ENCODE measurements at regions not wholly inside any gene's neighbourhood (a gene's known extent, or its start where the extent isn't known, plus 50 kb on each side); places are given as distances from the start of the nearest gene placed in this dataset.

- Histone ChIP-seq H3K9ac (ENCODE audit: insufficient read depth, low read length) (no peak overlapping the region), H3K9me3 (ENCODE audit: control insufficient read depth, insufficient read depth, low read depth, low read length) (no peaks in the 10 kb centered on the region), H3K4me3 (replicated peaks in 1 of 4; ENCODE audit: control extremely low read depth in 1 of 4, insufficient read depth in 1 of 4, low read depth in 3 of 4, low read length in 4 of 4) (no peak overlapping the region), H3K27me3 (ENCODE audit: control insufficient read depth, insufficient read depth, low read length) (no peaks in the 10 kb centered on the region), H3K4me2 (ENCODE audit: extremely low read depth, insufficient read depth, low read length) (no peak overlapping the region), H3K79me2 (ENCODE audit: control insufficient read depth, insufficient read depth, low read length) (no peaks in the 10 kb centered on the region), H3K27ac (ENCODE audit: insufficient read depth, low read length) (no peak overlapping the region), H3K36me3 (ENCODE audit: control insufficient read depth, insufficient read depth, low read length) (no peaks in the 10 kb centered on the region), H4K20me1 (ENCODE audit: control insufficient read depth, extremely low read depth, insufficient read depth, low read length) (no peaks in the 10 kb centered on the region), H2AFZ (ENCODE audit: low read length) (no peak overlapping the region), H3K4me1 (ENCODE audit: control insufficient read depth, extremely low read depth, insufficient read depth, low read length) (no peaks in the 10 kb centered on the region)
- no peak for DNase-seq (ENCODE audit: low read depth in 2 of 2)
- no peak for TF ChIP-seq EZH2 (IDR thresholded peaks at IDR 0.05; ENCODE audit: low read length, missing control alignments)
- TF ChIP-seq, protein P1, sequence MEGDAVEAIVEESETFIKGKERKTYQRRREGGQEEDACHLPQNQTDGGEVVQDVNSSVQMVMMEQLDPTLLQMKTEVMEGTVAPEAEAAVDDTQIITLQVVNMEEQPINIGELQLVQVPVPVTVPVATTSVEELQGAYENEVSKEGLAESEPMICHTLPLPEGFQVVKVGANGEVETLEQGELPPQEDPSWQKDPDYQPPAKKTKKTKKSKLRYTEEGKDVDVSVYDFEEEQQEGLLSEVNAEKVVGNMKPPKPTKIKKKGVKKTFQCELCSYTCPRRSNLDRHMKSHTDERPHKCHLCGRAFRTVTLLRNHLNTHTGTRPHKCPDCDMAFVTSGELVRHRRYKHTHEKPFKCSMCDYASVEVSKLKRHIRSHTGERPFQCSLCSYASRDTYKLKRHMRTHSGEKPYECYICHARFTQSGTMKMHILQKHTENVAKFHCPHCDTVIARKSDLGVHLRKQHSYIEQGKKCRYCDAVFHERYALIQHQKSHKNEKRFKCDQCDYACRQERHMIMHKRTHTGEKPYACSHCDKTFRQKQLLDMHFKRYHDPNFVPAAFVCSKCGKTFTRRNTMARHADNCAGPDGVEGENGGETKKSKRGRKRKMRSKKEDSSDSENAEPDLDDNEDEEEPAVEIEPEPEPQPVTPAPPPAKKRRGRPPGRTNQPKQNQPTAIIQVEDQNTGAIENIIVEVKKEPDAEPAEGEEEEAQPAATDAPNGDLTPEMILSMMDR (conservative IDR thresholded peaks at IDR 0.05 in 1 of 2, IDR thresholded peaks at IDR 0.05 in 1 of 2; ENCODE audit: low read depth in 1 of 2, low read length in 2 of 2), result no peak
Observed at GRCh38 chrX:149205081-149205480, 300.0 kb downstream of the IDS start.

DNA sequence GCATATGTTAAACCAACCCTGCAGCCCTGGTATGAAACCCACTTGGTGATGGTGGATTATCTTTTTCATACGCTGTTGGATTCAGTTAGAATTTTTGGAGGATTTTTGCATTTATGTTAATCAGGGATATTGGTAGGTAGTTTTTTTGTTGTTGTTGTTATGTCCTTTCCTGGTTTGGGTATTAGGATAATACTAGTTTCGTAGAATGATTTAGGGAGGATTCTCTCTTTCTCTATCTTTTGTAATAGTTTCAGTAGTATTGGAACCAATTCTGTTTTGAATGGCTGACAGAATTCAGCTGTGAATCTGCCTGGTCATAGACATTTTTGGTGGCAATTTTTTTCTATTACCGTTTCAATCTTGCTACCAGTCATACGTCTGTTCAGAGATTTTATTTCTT is 305.4 kb downstream of the IDS start:
- TF ChIP-seq, protein P1 (conservative IDR thresholded peaks at IDR 0.05 in 1 of 2, IDR thresholded peaks at IDR 0.05 in 1 of 2; ENCODE audit: low read depth in 1 of 2, low read length in 2 of 2), result no peak
- TF ChIP-seq EZH2 (IDR thresholded peaks at IDR 0.05; ENCODE audit: low read length, missing control alignments), result no peak
- Histone ChIP-seq H4K20me1 (ENCODE audit: control insufficient read depth, extremely low read depth, insufficient read depth, low read length) (no peaks in the 10 kb centered on the region), H2AFZ (ENCODE audit: low read length) (no peak overlapping the region), H3K27me3 (ENCODE audit: control insufficient read depth, insufficient read depth, low read length) (no peaks in the 10 kb centered on the region), H3K79me2 (ENCODE audit: control insufficient read depth, insufficient read depth, low read length) (no peaks in the 10 kb centered on the region), H3K9ac (ENCODE audit: insufficient read depth, low read length) (no peak overlapping the region), H3K4me1 (ENCODE audit: control insufficient read depth, extremely low read depth, insufficient read depth, low read length) (no peaks in the 10 kb centered on the region), H3K36me3 (ENCODE audit: control insufficient read depth, insufficient read depth, low read length) (no peaks in the 10 kb centered on the region), H3K27ac (ENCODE audit: insufficient read depth, low read length) (no peak overlapping the region), H3K4me3 (replicated peaks in 1 of 4; ENCODE audit: control extremely low read depth in 1 of 4, insufficient read depth in 1 of 4, low read depth in 3 of 4, low read length in 4 of 4) (no peak overlapping the region), H3K9me3 (ENCODE audit: control insufficient read depth, insufficient read depth, low read depth, low read length) (no peaks in the 10 kb centered on the region), H3K4me2 (ENCODE audit: extremely low read depth, insufficient read depth, low read length) (no peak overlapping the region)
- no peak for DNase-seq (ENCODE audit: low read depth in 2 of 2)

DNA sequence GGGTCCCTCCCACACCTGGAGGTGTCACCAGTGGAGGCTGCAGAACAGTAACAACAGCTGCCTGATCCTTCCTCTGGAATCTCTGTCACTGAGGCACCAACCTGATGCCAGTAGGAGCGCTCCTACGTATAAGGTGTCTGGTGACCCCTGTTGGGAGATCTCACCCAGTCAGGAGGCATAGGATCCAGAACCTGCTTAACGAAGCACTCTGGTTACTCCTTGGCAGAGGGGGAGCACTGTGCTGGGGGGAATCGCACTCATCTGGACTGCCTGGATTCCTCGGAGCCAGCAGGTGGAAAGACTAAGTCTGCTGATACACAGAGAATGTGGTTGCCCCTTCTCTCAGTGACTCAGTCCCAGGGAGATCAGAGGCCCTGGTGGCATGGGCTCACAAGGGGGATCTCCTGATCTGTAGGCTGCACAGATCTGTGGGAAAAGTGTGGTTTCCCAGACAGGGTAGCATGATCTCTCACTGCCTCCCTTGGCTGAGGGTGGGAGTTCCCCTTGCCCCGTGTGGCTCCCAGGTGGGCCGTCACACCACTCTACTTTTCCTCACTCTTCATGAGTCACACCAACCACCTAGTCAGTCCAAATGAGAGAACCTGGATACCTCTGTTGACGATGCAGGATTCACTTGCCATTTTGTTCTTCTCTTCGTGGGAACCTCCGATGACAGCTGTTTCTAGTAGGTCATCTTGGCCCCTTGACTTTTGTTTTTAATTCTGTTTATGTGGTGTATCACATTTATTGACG is 305.9 kb downstream of the IDS start:
- TF ChIP-seq, protein P1 (conservative IDR thresholded peaks at IDR 0.05 in 1 of 2, IDR thresholded peaks at IDR 0.05 in 1 of 2; ENCODE audit: low read depth in 1 of 2, low read length in 2 of 2), result no peak
- TF ChIP-seq EZH2 (IDR thresholded peaks at IDR 0.05; ENCODE audit: low read length, missing control alignments), result no peak

More for the DNA sequence above, 305.9 kb downstream of the IDS start:
- H3K9ac ChIP-seq (ENCODE audit: insufficient read depth, low read length), result no peak overlapping the region
- H3K4me3 ChIP-seq (replicated peaks in 1 of 4; ENCODE audit: control extremely low read depth in 1 of 4, insufficient read depth in 1 of 4, low read depth in 3 of 4, low read length in 4 of 4), result no peak overlapping the region
- H3K27ac ChIP-seq (ENCODE audit: insufficient read depth, low read length), result no peak overlapping the region
- H2AFZ ChIP-seq (ENCODE audit: low read length), result no peak overlapping the region
- no peak overlapping the region for H3K4me2 ChIP-seq (ENCODE audit: extremely low read depth, insufficient read depth, low read length)
- no peaks in the 10 kb centered on the region for H4K20me1 ChIP-seq (ENCODE audit: control insufficient read depth, extremely low read depth, insufficient read depth, low read length)
- no peaks in the 10 kb centered on the region for H3K9me3 ChIP-seq (ENCODE audit: control insufficient read depth, insufficient read depth, low read depth, low read length)
- no peaks in the 10 kb centered on the region for H3K79me2 ChIP-seq (ENCODE audit: control insufficient read depth, insufficient read depth, low read length)
- no peaks in the 10 kb centered on the region for H3K27me3 ChIP-seq (ENCODE audit: control insufficient read depth, insufficient read depth, low read length)
- H3K36me3 ChIP-seq (ENCODE audit: control insufficient read depth, insufficient read depth, low read length), result no peaks in the 10 kb centered on the region
- no peaks in the 10 kb centered on the region for H3K4me1 ChIP-seq (ENCODE audit: control insufficient read depth, extremely low read depth, insufficient read depth, low read length)
- no peak for DNase-seq (ENCODE audit: low read depth in 2 of 2)
